Upper lobe of left lung (tissue), 4 donors: ENCODE measurements at regions not wholly inside any gene's neighbourhood (a gene's known extent, or its start where the extent isn't known, plus 50 kb on each side); places are given as distances from the start of the nearest gene placed in this dataset.

Experiments
- POLR2AphosphoS5 ChIP-seq, 2 donors: sonication (generic); formaldehyde crosslinking; IDR thresholded peaks; one replicate each; pipeline ENCODE4 v1.5.1; 2017; ENCODE audit warnings: antibody characterized with exemption in 2 of 2
- TF ChIP-seq, protein P1 (sequence below), 6 experiments: fragments of 450-650 bp in 4 of 6; fragments of 200-600 bp in 2 of 6; sonication (generic) in 2 of 6; IDR thresholded peaks; one replicate each; pipeline ENCODE4 v1.5.1; 2016 to 2019; ENCODE audit warnings: antibody characterized with exemption in 6 of 6

DNA sequence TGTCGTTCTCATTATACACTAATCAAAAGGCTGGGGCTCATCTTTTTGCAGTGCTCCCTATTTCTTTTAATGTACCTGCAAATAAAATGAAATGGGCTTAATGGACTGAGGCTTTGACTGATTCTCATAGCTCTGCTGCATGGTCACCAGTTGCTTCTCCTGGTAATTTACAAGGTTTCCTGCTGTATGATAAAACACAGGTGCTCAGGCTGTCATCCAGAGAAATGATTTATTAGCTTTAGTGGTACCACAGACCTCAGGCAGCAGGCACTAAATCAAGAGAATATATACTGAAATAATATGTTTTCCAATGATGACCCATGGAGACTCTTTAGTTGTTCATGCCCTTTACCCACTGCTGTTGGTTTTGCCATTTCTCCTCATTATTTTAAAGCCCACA is 137.7 kb downstream of the C4orf33 start:
- TF ChIP-seq, protein P1, sequence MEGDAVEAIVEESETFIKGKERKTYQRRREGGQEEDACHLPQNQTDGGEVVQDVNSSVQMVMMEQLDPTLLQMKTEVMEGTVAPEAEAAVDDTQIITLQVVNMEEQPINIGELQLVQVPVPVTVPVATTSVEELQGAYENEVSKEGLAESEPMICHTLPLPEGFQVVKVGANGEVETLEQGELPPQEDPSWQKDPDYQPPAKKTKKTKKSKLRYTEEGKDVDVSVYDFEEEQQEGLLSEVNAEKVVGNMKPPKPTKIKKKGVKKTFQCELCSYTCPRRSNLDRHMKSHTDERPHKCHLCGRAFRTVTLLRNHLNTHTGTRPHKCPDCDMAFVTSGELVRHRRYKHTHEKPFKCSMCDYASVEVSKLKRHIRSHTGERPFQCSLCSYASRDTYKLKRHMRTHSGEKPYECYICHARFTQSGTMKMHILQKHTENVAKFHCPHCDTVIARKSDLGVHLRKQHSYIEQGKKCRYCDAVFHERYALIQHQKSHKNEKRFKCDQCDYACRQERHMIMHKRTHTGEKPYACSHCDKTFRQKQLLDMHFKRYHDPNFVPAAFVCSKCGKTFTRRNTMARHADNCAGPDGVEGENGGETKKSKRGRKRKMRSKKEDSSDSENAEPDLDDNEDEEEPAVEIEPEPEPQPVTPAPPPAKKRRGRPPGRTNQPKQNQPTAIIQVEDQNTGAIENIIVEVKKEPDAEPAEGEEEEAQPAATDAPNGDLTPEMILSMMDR (IDR thresholded peaks at IDR 0.05) = no peak
- TF ChIP-seq POLR2AphosphoS5 (IDR thresholded peaks at IDR 0.05) = no peak
